CD4-positive, alpha-beta T cell treated with Interleukin-17A for 4 hours (primary cell): ENCODE measurements at regions not wholly inside any gene's neighbourhood (a gene's known extent, or its start where the extent isn't known, plus 50 kb on each side); places are given as distances from the start of the nearest gene placed in this dataset.

ENCODE experiments used
- DNase-seq: peaks from one replicate; pipeline ENCODE4 v3.0.0-alpha.2; 2020; ENCODE audit warnings: mixed read lengths

GRCh38 chr11:105553025-105553424, 56.8 kb upstream of the GRIA4 start:
- no peak for DNase-seq

DNA sequence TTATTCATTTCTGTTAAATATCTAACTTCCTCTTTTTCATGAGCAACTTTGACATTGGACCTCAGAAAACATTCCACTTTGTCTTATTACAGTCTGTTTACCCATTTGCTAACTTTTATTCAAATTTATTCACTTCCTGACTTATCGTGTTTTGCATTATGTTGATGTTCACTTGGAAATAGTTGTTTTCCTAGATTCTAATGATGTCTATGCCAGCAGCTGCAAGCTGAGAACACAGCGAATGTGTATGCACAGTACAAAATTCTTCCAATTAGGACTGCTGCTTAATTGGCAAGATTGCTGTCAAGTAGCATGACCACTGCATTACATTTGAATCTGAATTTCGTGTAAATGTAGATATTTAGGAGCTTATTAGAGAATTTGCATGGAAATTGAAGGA, 61.5 kb upstream of the GRIA4 start:
- no peak for DNase-seq

DNA sequence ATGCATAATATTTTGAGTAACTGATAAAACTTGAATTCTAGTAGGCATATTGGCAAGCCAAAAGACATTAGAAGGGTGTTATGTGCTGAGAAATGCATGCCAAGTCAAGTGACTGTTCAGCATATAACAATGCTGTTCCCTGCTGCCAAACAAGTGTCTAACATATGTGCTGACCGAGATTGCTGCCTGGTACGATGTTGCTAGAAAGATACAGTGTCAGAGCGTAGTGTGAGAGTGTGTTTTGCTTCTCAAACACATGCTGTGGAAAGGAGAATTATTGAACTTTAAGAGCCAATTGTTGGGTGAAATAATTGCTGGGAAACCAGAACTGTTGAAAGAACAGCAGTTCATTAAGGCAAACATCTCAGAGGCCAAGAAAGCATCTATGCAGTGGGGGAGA, 71.3 kb upstream of the GRIA4 start:
- DNase-seq, result no peak

DNA sequence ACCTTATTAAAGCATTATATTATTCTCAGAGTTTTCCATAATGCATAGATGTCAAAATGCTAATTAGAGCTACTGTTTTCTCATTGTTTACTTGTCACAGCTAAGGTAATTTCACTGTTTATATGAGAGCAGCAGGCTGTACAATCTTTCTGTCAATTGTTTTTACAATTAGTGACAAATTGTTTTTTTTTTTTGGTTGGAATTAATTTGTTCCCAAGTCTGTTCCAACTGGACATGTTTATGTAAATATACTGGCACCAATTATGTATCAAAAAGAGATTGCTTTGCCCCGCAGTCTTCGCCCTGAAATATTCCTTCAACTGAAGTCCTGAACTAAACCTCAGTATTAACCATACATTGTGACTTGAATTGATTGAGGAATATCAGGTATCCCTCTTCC, 72.3 kb upstream of the GRIA4 start:
- no peak for DNase-seq

- no peak for DNase-seq
Measured at GRCh38 chr11:105524286-105524685, 85.6 kb upstream of the GRIA4 start.

DNA sequence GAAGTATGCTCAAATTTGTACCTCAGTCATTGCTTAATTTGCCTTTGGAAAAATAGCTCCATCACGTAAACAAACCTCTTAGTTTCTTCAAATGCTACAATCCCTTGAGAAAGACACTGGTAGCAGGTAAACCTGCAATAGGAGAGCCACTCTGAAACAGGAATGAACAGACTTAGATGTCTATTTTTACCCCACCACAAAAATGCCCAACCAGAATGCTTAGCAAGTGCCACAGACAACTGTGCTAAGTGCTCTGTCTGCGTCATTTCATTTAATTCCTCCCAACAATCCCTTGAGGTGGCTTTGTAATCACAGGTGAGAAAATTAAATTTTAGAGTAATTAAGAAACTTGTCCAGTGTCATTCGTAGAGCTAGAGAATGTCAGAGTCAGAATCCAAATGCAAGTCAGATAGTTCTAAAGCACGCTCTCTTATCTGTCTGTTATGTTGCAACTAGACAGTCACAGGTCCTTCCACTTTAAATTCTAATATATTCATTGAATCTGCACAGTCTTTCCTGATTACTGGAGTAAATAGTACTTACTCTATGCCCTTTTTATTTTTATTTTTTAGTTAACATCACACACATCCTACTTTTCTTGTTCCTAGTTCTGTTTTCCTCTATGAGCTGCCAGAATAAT, 89.0 kb upstream of the GRIA4 start:
- no peak for DNase-seq

DNA sequence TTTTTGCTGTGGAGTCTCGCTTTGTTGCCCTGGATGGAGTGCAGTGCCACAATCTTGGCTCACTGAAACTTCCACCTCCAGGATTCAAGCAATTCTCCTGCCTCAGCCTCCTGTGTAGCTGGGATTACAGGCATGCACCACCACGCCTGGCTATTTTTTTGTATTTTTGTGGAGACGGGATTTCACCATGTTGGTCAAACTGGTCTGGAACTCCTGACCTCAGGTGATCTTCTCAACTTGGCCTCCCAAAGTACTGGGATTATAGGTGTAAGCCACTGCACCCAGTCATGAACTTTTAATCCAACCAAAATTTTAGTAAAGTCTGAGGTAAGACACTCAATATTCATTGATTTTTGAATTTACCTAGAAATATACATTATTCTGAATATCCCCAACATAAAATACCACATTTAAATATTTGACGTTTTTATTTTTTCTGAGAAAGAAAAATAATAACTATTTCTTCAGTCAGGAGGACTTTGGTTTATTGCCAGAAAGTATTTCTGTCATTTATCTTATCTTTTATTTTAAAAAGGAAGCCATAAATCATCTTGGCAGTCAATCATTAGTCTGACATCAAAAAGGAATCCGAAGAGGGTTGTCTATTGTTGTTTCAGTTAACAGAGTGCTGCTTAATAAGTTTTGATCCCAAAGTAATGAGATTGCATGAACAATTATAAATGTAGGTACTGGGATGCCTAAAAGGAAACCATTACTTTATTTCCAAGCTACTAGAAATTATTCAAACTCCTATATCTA, 102.2 kb upstream of the GRIA4 start:
- no peak for DNase-seq

- DNase-seq, result no peak
Measured at GRCh38 chr11:105492010-105492409, 117.9 kb upstream of the GRIA4 start.

GRCh38 chr11:105491394-105491793, 118.5 kb upstream of the GRIA4 start:
- DNase-seq, result no peak

DNA sequence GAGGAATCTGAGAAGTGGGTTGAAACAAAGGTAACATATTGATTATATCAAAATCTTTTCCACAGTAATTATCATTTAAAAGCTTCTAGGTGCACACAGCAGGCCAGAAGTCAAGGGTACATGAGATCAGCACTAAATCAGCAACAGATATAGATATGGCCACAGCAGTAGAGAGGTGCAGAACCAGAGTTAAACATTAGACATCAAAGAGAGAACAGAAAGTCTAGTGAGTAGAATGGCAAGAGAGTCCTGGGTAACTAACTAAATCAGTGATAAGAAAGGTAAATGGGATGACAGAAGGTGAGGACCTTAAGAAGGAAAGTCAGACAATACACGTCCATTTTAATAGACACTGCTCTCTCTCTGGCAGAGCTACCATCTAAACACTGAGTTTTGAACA, 119.5 kb upstream of the GRIA4 start:
- DNase-seq, result no peak

- DNase-seq, result no peak
Measured at GRCh38 chr11:105489446-105489845, 120.4 kb upstream of the GRIA4 start.

DNA sequence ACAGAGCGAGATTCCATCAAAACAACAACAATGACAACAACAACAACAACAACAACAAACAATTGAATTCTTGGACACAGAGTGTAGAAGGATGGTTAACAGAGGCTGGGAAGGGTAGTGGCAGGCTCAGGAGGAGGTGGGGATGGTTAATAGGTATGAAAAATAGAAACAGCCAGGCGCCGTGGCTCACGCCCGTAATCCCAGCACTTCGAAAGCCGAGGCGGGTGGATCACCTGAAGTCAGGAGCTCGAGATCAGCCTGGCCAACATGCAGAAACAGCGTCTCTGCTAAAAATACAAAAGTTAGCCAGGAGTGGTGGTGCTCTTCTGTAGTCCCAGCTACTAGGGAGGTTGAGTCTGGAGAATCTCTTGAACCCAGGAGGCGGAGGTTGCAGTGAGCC, 122.9 kb upstream of the GRIA4 start:
- no peak for DNase-seq

DNA sequence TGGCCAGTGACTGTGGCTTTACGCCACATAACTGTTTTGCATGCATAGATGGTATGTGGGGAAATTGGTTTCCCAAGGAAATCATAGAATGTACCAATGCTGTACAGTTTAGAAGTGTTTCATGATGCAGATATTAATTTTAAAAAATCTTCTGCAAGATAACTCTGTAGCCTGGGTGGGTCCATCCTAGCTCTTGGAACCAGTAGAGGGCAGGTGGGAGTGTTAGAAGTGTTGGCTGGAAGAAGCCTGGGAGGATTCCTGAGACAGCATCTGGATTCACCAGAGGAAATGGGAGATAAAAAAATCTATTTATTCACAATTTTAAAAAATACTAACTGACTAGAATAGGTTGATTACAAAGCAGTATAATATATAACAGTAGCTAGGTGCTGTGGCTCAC, 139.9 kb upstream of the GRIA4 start:
- no peak for DNase-seq

DNA sequence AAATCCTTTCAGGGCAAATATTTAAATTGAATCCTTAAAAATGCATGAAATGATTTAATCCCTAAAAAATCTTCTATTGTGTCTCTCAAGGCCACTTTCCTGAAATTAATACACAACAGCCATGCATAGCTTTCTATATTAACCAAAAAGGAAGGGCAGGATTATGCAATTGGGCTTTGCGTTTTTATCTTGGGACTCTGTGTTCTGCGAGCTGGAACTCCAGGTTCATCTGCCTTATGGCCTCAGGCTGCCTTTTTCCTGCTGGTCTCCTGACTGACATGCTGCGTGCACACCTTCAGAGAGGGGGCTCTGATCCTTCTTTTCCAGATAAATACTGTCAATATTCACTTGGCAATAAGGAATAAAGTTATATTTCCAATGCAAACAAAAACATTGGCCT, 141.7 kb upstream of the GRIA4 start:
- DNase-seq, result no peak

GRCh38 chr11:105466582-105467228, 143.2 kb upstream of the GRIA4 start:
- no peak for DNase-seq

GRCh38 chr11:105458071-105458470, 151.8 kb upstream of the GRIA4 start:
- no peak for DNase-seq

GRCh38 chr11:105456950-105457349, 152.9 kb upstream of the GRIA4 start:
- DNase-seq, result no peak

- DNase-seq, result no peak
Measured at GRCh38 chr11:105449100-105449734, 160.7 kb upstream of the GRIA4 start.

GRCh38 chr11:105448703-105449079, 161.2 kb upstream of the GRIA4 start:
- no peak for DNase-seq

DNA sequence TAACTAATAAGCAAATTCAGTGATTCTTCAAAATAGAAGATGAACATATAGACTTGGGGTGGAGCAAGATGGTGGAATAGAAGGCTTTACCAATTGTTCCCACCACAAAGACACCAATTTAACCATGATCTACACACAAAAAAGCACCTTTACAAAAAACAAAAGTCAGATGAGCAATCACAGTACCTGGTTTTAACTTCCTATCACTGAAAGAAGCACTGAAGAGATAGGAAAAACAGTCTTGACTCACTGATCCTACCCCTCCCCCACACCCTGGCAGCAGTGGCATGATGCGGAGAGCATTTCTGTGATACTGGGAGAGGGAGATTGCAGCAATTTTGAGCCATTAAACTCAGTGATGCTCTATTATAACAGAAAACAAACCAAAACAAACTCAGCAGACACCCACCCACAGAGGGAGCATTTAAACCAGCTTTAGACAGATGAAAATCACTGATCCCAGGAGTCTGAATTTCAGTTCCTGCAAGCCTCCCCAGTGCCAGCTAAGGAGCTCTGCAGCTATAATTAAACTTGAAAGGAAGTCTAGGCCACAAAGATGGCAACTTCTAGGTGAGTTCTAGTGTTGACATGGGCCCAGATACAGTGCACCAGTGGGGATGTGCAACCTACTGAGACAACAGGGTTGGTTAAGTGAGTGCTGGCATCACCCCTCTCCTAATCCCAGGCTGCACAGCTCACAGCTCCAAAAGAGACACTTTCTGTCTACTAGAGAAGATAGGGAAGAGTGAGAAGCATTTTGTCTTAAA, 161.8 kb upstream of the GRIA4 start:
- no peak for DNase-seq

GRCh38 chr11:105443623-105444022, 166.2 kb upstream of the GRIA4 start:
- DNase-seq, result no peak

GRCh38 chr11:105432241-105432995, 177.5 kb upstream of the GRIA4 start:
- DNase-seq, result no peak
